Keratinocyte (primary cell): ENCODE measurements at regions not wholly inside any gene's neighbourhood (a gene's known extent, or its start where the extent isn't known, plus 50 kb on each side); places are given as distances from the start of the nearest gene placed in this dataset.

ENCODE experiments used
- DNase-seq: peaks from one replicate; pipeline ENCODE4 v3.0.0-alpha.2; 2011; ENCODE audit warnings: low read depth, missing footprints, low spot score
- FAIRE-seq: peaks from 2 replicates; lab custom pipeline; 2011; peaks lifted over from hg19 to GRCh38; lab: Jason Lieb, UNC
- H2AFZ ChIP-seq: 2 replicates; pipeline ENCODE4 v1.6.0; 2012; ENCODE audit warnings: low read length, control low read depth, inconsistent platforms; ENCODE audit not compliant: control insufficient read depth
- H3K27ac ChIP-seq: 2 replicates; pipeline ENCODE4 v1.5.1; 2011; ENCODE audit warnings: low read length; ENCODE audit not compliant: control insufficient read depth, insufficient read depth
- H3K27me3 ChIP-seq: 3 replicates; pipeline ENCODE4 v1.6.0; 2011; ENCODE audit warnings: low read length; ENCODE audit not compliant: control insufficient read depth, insufficient read depth; ENCODE audit errors: extremely low read depth
- H3K36me3 ChIP-seq, 2 experiments: 2 replicates in 1 of 2; 3 replicates in 1 of 2; pipeline ENCODE4 v1.5.1; 2011; ENCODE audit warnings: low read length in 2 of 2, mild to moderate bottlenecking in 1 of 2; ENCODE audit not compliant: control insufficient read depth in 2 of 2, insufficient read depth in 2 of 2; ENCODE audit errors: extremely low read depth in 1 of 2
- H3K4me1 ChIP-seq: 3 replicates; pipeline ENCODE4 v1.5.1; 2011; ENCODE audit warnings: low read length; ENCODE audit not compliant: control insufficient read depth, insufficient read depth; ENCODE audit errors: extremely low read depth
- H3K4me2 ChIP-seq: 3 replicates; pipeline ENCODE4 v1.6.0; 2011; ENCODE audit warnings: low read depth, low read length; ENCODE audit not compliant: control insufficient read depth, insufficient read depth; ENCODE audit errors: extremely low read depth
- H3K4me3 ChIP-seq, 3 experiments: fragments of 200-600 bp in 1 of 3; sonication (generic) in 1 of 3; 2 replicates in 2 of 3; 3 replicates in 1 of 3; pipeline ENCODE4 v1.5.1; 2011 to 2016; ENCODE audit warnings: low read length in 3 of 3, mild to moderate bottlenecking in 3 of 3, control low read depth in 2 of 3, inconsistent platforms in 1 of 3, low read depth in 1 of 3, mixed read lengths in 1 of 3, mixed run types in 1 of 3, moderate library complexity in 1 of 3; ENCODE audit not compliant: control insufficient read depth in 2 of 3, insufficient read depth in 2 of 3; ENCODE audit errors: extremely low read depth in 1 of 3
- H3K79me2 ChIP-seq: 2 replicates; pipeline ENCODE4 v1.6.0; 2012; ENCODE audit warnings: low read length; ENCODE audit not compliant: control insufficient read depth, insufficient read depth
- H3K9ac ChIP-seq: 3 replicates; pipeline ENCODE4 v1.6.0; 2011; ENCODE audit warnings: low read length; ENCODE audit not compliant: control insufficient read depth, insufficient read depth; ENCODE audit errors: extremely low read depth
- H3K9me1 ChIP-seq: 3 replicates; pipeline ENCODE4 v1.6.0; 2011; ENCODE audit warnings: low read length; ENCODE audit not compliant: control insufficient read depth, insufficient read depth; ENCODE audit errors: extremely low read depth
- H3K9me3 ChIP-seq: 2 replicates; pipeline ENCODE4 v1.5.1; 2012; ENCODE audit warnings: low read depth, low read length; ENCODE audit not compliant: control insufficient read depth
- H4K20me1 ChIP-seq: 3 replicates; pipeline ENCODE4 v1.6.0; 2011; ENCODE audit warnings: low read length; ENCODE audit not compliant: control insufficient read depth, insufficient read depth; ENCODE audit errors: extremely low read depth
- EZH2 ChIP-seq: IDR thresholded peaks from one replicate; pipeline ENCODE4 v1.6.1; 2012; ENCODE audit warnings: inconsistent platforms, mild to moderate bottlenecking, low read length, moderate library complexity
- dilution Hi-C: fragments of 300-500 bp; cut with MboI; formaldehyde crosslinking; loops from one replicate; pipeline ENCODE4 v1.7.0; 2020; ENCODE audit warnings: low sequenced_read_pairs; ENCODE audit not compliant: extremely low pct_ligation_motif_present
- TF ChIP-seq, protein P1 (sequence below), 3 experiments: IDR thresholded peaks in 1 of 3; conservative IDR thresholded peaks in 1 of 3; optimal IDR thresholded peaks in 1 of 3; 2 replicates in 2 of 3; 3 replicates in 1 of 3; pipeline versions ENCODE3 to v1.5.1; 2011; ENCODE audit warnings: low read length in 3 of 3, mild to moderate bottlenecking in 3 of 3, moderate library complexity in 2 of 3, control low read depth in 1 of 3, inconsistent platforms in 1 of 3; ENCODE audit not compliant: insufficient read depth in 2 of 3; ENCODE audit errors: extremely low read depth in 1 of 3

DNA sequence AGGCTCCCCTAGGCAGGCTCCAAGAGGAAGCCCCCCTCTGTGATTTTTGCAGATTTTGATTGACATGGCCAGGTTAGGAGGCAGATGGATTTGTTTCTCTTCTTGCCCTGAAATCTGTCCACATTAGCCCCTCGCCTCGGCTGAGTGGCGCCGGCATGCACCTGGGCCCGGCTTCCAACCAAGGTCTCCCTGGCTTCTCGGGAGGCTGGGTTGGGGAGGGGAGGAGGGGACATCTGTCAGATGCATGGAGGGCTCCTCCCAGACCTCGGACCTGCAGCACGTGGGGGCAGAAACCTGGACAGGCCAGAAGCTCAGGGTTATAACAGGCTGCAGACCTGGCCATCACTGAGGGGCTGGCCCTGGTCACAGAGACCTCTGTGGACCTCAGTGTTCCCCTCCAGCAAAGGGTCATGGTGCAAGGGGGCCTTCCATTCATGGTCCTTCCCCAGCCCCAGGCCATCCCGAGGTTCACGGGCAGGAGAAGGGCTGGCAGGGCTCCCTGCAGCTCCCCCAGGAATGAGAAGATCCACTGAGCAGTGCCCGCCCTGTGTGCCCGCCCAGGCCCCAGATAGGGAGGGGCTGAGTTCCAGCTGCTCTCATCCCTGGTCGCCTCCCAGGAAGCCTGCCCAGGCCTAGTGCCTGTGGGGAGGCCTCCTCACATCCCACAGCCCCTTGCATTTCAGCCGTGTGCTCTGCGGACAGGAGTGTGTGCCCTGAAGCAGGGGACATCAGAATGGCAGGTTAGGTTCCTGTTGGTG lies 747.8 kb downstream of the BRD1 start:
- Histone ChIP-seq H3K79me2 (no peaks in the 10 kb centered on the region), H3K36me3 (no peaks in the 10 kb centered on the region), H3K9ac (no peak overlapping the region), H3K4me1 (no peaks in the 10 kb centered on the region), H3K27ac (no peak overlapping the region), H4K20me1 (no peaks in the 10 kb centered on the region), H3K4me2 (no peak overlapping the region), H3K9me1 (no peaks in the 10 kb centered on the region), H3K27me3 (no peaks in the 10 kb centered on the region), H3K9me3 (peaks cover 5% of the 10 kb centered on the region), H2AFZ (no peak overlapping the region), H3K4me3 (no peak overlapping the region)
- dilution Hi-C loops = no loop called here
- FAIRE-seq (no peak), DNase-seq (no peak)
- no peak for TF ChIP-seq EZH2
- TF ChIP-seq, protein P1, sequence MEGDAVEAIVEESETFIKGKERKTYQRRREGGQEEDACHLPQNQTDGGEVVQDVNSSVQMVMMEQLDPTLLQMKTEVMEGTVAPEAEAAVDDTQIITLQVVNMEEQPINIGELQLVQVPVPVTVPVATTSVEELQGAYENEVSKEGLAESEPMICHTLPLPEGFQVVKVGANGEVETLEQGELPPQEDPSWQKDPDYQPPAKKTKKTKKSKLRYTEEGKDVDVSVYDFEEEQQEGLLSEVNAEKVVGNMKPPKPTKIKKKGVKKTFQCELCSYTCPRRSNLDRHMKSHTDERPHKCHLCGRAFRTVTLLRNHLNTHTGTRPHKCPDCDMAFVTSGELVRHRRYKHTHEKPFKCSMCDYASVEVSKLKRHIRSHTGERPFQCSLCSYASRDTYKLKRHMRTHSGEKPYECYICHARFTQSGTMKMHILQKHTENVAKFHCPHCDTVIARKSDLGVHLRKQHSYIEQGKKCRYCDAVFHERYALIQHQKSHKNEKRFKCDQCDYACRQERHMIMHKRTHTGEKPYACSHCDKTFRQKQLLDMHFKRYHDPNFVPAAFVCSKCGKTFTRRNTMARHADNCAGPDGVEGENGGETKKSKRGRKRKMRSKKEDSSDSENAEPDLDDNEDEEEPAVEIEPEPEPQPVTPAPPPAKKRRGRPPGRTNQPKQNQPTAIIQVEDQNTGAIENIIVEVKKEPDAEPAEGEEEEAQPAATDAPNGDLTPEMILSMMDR (optimal IDR thresholded peaks at IDR 0.05 in 1 of 3, IDR thresholded peaks at IDR 0.05 in 1 of 3, conservative IDR thresholded peaks at IDR 0.05 in 1 of 3; ENCODE audit: extremely low read depth in 1 of 3, insufficient read depth in 2 of 3, low read length in 3 of 3) = no peak

DNA sequence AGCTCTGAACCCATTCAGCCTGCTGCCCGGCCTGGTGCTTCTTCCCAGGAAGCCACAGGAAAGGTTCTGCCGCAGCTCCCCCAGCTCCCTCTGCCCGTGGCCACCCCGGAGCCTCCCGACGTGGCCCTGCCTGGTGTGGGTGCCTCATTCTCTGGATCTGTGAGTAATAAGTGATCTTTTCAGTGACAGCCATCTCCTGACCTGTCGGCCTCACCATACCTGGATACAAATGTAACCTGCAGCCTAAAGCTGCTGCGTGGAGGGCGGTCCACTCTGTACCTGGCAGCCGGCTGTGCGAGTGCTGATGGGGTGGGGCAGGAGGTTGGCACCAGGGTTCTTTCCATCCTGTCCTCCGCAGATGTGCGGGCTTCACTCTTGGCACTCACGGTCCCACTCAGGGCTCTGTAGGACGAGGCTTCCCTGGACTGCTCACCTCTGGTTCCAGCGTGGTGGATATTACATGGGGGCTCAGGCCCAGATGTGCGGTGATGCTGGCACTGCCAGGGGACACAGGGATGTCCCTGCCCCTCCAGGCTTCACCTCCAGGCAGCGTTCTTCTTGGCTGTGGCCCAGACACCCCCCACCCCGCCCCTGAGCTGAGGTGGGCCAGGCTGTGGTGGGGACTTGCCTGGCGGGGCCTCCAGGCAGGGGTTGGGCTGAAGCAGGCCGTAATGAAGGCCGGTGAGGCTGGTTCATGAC lies 748.5 kb downstream of the BRD1 start:
- FAIRE-seq (no peak), DNase-seq (no peak)
- Histone ChIP-seq H3K9ac (no peak overlapping the region), H3K4me1 (no peaks in the 10 kb centered on the region), H2AFZ (no peak overlapping the region), H3K9me1 (no peaks in the 10 kb centered on the region), H3K4me3 (no peak overlapping the region), H3K27me3 (no peaks in the 10 kb centered on the region), H3K79me2 (no peaks in the 10 kb centered on the region), H4K20me1 (no peaks in the 10 kb centered on the region), H3K27ac (no peak overlapping the region), H3K9me3 (peaks cover 5% of the 10 kb centered on the region), H3K4me2 (no peak overlapping the region), H3K36me3 (no peaks in the 10 kb centered on the region)
- TF ChIP-seq EZH2 = no peak
- TF ChIP-seq, protein P1 (optimal IDR thresholded peaks at IDR 0.05 in 1 of 3, IDR thresholded peaks at IDR 0.05 in 1 of 3, conservative IDR thresholded peaks at IDR 0.05 in 1 of 3; ENCODE audit: extremely low read depth in 1 of 3, insufficient read depth in 2 of 3, low read length in 3 of 3) = no peak
- dilution Hi-C loops = no loop called here
